GM19023 (cell line): ENCODE measurements at regions not wholly inside any gene's neighbourhood (a gene's known extent, or its start where the extent isn't known, plus 50 kb on each side); places are given as distances from the start of the nearest gene placed in this dataset.
"Not testable (repeated sequence)": the region's sequence is repeated elsewhere in the genome, so short reads cannot be mapped to it uniquely, and the experiment has no call there.

Experiments used
- ATAC-seq: cut with Tn5 transposase; IDR thresholded peaks from one replicate; pipeline ENCODE4 v1.9.1; 2021; ENCODE audit warnings: mild to moderate bottlenecking, moderate library complexity; ENCODE audit not compliant: unreplicated experiment

DNA sequence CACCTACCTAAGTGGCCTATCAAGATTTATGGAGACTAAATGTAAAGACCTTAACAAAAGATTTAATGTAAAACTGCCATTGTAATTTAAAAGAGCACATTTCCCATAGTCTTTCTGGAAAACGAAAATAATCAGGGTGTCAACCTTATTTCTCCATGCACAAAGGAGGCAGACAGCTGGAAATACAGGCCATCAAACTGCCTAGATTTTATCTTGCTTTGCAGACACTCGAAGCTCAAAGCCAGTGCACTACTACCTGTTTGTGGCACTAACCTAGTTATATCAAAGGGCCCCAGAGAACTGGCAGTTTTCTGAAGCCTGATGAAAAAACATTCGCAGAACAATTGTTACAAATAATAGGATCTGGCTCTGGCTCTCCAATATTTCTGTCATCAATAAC is 863.9 kb downstream of the STPG2 start:
- no peak for ATAC-seq

DNA sequence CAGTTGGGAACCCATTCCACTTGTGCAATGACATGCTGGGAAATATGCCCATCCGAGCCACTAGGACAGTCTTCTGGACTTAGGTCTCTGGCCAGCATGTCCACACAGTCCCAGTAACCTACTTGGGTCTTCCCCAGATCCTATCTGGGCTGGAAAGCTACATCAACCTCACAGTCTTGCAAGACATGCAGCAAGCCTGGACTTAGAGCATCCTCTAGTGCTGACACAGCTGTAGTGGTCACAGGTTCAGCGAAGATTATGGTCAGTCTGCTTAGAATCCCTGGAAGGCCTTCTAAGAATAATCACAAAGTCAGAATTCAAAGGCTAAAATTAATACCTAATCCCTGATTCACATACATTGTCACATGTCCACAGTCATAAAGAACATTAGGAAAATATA is 842.7 kb downstream of the STPG2 start:
- ATAC-seq, result no peak

- no peak for ATAC-seq
These were observed 837.9 kb downstream of the STPG2 start for GRCh38 chr4:97305351-97305750.

GRCh38 chr4:97309121-97309520 is 834.2 kb downstream of the STPG2 start:
- no peak for ATAC-seq

- no peak for ATAC-seq
These were observed 826.1 kb downstream of the STPG2 start for GRCh38 chr4:97317201-97317600.

- ATAC-seq, result no peak
These were observed 825.6 kb downstream of the STPG2 start for GRCh38 chr4:97317671-97318070.

GRCh38 chr4:97325751-97326150 is 817.5 kb downstream of the STPG2 start:
- ATAC-seq, result not testable (repeated sequence)

DNA sequence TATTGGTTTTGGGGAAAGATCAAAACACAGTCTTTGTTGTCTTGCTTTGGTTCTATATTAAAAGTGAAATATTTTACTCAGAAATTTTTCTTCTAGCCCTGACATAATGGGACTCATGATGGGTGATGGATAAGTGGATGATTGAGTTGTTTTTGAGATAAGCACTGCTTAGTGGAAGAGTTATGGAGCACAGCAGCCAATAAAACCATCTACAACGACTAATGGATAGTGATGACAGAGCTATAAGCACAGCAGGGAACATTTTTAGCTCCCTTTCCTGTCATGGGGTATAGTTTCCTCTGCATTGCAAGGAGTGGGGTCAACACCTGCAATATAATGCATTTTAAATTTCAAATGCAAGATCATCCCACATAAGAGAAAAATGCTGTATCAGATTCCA is 812.4 kb downstream of the STPG2 start:
- ATAC-seq, result no peak

DNA sequence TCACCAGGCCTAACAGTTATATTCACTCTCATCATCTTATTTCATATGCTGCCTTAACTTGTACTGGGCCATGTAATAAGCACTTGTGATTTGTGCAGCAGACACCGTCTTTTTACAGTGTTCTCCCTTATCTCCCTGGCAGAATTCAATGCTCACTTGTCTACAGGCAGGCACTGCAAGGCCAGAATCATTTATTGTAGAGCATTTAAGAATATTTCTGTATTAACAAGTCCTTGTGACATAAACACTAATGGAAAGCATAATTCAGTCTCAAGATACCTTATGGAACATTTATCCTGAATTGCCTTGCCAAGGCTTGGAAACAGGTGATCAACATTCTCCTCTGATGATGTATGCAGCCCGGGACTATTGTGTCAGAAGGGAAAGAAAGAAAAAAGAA is 808.9 kb downstream of the STPG2 start:
- ATAC-seq, result no peak

DNA sequence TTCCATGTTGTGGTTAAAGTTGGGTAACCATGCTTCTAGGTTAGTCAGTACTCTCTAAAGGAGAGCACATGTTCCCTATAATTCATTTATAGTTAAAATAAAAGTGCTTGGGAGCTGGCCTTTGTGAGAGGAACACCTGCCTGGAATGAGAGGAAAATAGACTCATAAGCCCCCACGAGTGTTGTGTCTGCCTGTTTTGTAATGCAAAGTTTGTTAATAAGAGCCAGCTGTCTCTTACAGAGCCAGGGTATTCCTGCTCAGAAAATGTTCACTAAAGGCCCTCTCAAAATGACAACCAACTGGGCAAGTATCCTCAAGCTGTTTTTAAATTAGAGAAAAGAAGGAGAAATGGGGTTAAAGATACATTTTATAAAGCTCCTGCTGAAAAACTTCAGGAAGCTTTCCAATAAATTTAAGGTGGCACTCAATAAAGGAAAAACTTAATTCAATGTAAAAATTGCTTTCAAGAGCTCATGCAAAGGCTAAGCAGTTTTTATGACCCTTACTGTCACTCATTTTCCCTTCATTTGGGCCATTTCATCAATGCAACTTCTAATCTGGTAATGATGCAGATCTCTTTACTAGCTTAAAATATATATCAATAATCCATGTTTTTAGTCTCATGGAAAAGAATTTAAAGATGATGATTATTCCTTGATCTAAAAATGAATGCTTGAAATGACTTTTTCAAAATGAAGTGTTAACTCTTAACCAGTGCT is 793.6 kb downstream of the STPG2 start:
- ATAC-seq, result no peak

DNA sequence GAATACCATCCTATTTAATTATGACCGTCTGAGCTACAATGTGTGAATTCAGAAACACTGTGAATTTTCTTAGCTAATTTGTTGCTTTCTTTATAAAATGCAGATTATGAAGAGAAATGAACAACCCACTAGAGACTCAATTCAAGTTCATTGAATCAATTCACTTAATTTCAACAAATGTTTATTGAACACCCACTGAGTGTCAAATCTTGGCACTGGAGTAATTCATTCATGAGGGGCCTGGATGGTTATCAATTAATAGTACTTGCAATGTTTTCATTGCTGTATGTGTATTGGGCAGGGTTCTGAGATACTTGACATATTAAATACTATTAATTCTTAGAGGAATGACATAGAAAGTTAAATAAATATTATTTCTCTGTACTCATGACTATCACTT is 789.4 kb downstream of the STPG2 start:
- ATAC-seq, result no peak

GRCh38 chr4:97359826-97360225 is 783.5 kb downstream of the STPG2 start:
- no peak for ATAC-seq

- no peak for ATAC-seq
These were observed 782.5 kb downstream of the STPG2 start for GRCh38 chr4:97360733-97361132.

DNA sequence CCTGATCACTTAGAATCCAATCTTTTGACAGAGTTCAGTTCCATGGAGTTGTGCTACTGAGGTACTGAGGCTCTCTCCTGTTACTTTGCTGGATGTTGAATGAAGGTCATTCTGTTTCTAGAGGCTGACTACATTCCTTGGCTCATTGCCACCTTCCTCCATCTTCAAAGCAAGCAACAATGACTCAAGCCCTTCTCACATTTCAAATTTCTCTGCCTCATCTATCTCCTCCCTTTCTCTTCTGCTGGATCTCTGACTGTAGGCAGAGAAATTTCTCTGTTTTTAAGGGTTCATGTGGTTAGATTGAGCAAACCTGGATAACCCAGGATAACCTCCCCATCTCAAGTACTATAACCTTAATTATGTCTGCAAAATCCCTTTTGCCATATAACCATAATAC is 775.4 kb downstream of the STPG2 start:
- no peak for ATAC-seq

- no peak for ATAC-seq
These were observed 772.7 kb downstream of the STPG2 start for GRCh38 chr4:97370568-97370967.

- no peak for ATAC-seq
These were observed 768.8 kb downstream of the STPG2 start for GRCh38 chr4:97374526-97374925.

- ATAC-seq, result no peak
These were observed 756.3 kb downstream of the STPG2 start for GRCh38 chr4:97386969-97387368.

GRCh38 chr4:97394653-97395052 is 748.6 kb downstream of the STPG2 start:
- no peak for ATAC-seq

DNA sequence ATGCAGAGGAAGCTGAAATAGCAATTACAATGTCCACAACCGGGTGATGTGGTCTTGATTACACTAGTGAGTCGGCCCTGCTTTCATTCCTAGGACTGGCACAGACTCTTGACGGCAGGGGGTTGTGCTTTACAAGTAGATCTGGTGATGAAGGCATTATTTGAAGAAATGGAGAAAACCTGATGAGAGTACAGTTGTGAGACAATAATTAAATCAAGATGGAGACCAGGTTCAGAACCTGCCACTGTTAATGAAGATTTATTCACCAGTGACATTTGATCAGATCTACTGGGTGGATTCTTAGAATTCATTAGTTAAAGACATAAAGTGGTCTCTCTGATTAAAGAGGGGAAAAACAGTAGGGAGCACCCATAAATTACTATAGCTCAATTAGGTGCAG is 747.2 kb downstream of the STPG2 start:
- no peak for ATAC-seq

- ATAC-seq, result no peak
These were observed 746.7 kb downstream of the STPG2 start for GRCh38 chr4:97396605-97397004.

GRCh38 chr4:97404876-97405523 is 738.3 kb downstream of the STPG2 start:
- ATAC-seq, result no peak

- no peak for ATAC-seq
These were observed 731.9 kb downstream of the STPG2 start for GRCh38 chr4:97411356-97411755.

GRCh38 chr4:97412331-97412730 is 730.9 kb downstream of the STPG2 start:
- no peak for ATAC-seq
